Prostate gland (tissue), 2 donors: ENCODE measurements at regions not wholly inside any gene's neighbourhood (a gene's known extent, or its start where the extent isn't known, plus 50 kb on each side); places are given as distances from the start of the nearest gene placed in this dataset.

Experiments used
- DNase-seq: peaks from one replicate; pipeline ENCODE4 v3.0.0-alpha.2; 2019; ENCODE audit warnings: low spot score
- H3K27ac ChIP-seq, 2 donors: fragments of 200-600 bp; sonication (generic); 2 replicates each; pipeline ENCODE4 v1.5.1; 2017 to 2019
- H3K27me3 ChIP-seq: fragments of 200-600 bp; sonication (generic); replicated peaks from 2 replicates; pipeline ENCODE4 v1.5.1; 2019; ENCODE audit not compliant: insufficient read depth
- H3K36me3 ChIP-seq, 2 donors: fragments of 200-600 bp; sonication (generic); 1 replicate in 1 of 2; 2 replicates in 1 of 2; pipeline versions ENCODE4 v1.5.1 to v1.8.1; 2017 to 2019
- H3K4me1 ChIP-seq: fragments of 200-600 bp; sonication (generic); replicated peaks from 2 replicates; pipeline ENCODE4 v1.5.1; 2019
- H3K4me3 ChIP-seq, 2 donors: fragments of 200-600 bp; sonication (generic); 2 replicates each; pipeline ENCODE4 v1.5.1; 2017 to 2019
- H3K9me3 ChIP-seq: fragments of 200-600 bp; sonication (generic); 2 replicates; pipeline ENCODE4 v1.5.1; 2017
- POLR2A ChIP-seq: fragments of 450-650 bp; IDR thresholded peaks from one replicate; pipeline ENCODE4 v1.6.1; 2016; ENCODE audit warnings: antibody characterized with exemption, mild to moderate bottlenecking
- POLR2AphosphoS5 ChIP-seq: sonication (generic); formaldehyde crosslinking; IDR thresholded peaks from one replicate; pipeline ENCODE4 v1.6.1; 2017; ENCODE audit warnings: antibody characterized with exemption
- WGBS: methylation state at CpG from one replicate; pipeline ENCODE4 v1.1.5; 2018; 5-methylcytosine and 5-hydroxymethylcytosine counted together
- intact Hi-C: fragments of 100-400 bp; cut with DNase I; formaldehyde crosslinking; loops from one replicate; pipeline ENCODE4 v1.14.2; 2022
- TF ChIP-seq, protein P1 (sequence below), 4 experiments: fragments of 200-600 bp in 2 of 4; fragments of 450-650 bp in 2 of 4; sonication (generic) in 2 of 4; IDR thresholded peaks; 1 replicate in 3 of 4; 2 replicates in 1 of 4; pipeline ENCODE4 v1.5.1; 2016 to 2019; ENCODE audit warnings: antibody characterized with exemption in 4 of 4, mild to moderate bottlenecking in 2 of 4, moderate library complexity in 2 of 4

- H3K27ac ChIP-seq = no peak overlapping the region
- DNase-seq = no peak
- intact Hi-C loops = no loop called here
- no peaks in the 10 kb centered on the region for H3K4me1 ChIP-seq
- H3K27me3 ChIP-seq = no peaks in the 10 kb centered on the region
- H3K9me3 ChIP-seq = no peaks in the 10 kb centered on the region
- WGBS = 89% methylated on average over 5 of the region's 5 CpGs
- TF ChIP-seq, protein P1, sequence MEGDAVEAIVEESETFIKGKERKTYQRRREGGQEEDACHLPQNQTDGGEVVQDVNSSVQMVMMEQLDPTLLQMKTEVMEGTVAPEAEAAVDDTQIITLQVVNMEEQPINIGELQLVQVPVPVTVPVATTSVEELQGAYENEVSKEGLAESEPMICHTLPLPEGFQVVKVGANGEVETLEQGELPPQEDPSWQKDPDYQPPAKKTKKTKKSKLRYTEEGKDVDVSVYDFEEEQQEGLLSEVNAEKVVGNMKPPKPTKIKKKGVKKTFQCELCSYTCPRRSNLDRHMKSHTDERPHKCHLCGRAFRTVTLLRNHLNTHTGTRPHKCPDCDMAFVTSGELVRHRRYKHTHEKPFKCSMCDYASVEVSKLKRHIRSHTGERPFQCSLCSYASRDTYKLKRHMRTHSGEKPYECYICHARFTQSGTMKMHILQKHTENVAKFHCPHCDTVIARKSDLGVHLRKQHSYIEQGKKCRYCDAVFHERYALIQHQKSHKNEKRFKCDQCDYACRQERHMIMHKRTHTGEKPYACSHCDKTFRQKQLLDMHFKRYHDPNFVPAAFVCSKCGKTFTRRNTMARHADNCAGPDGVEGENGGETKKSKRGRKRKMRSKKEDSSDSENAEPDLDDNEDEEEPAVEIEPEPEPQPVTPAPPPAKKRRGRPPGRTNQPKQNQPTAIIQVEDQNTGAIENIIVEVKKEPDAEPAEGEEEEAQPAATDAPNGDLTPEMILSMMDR (IDR thresholded peaks at IDR 0.05) = no peak
- TF ChIP-seq POLR2AphosphoS5 = no peak
- no peak for TF ChIP-seq POLR2A
- no peak overlapping the region for H3K4me3 ChIP-seq
- H3K36me3 ChIP-seq = no peaks in the 10 kb centered on the region
Observed at GRCh38 chrX:8273451-8273895, 102.4 kb upstream of the VCX2 start.

DNA sequence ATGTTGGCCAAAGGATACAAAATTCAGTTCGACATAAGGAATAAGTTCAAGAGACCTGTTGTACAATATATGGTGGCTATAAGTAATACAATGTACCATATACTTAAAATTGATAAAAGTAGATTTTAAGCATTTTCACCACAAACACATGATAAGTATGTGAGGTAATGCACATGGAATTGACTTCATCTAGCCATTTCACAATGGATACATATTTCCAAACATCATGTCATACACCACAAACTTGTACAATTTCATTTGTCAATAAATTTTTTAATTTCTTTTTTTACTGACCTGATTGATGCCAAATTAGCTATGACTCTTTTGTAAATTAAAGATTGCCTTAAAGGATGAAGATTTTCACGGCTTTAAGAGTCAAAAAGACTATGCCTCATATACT, 103.1 kb upstream of the VCX2 start:
- Histone ChIP-seq H3K27ac (no peak overlapping the region), H3K9me3 (no peaks in the 10 kb centered on the region), H3K4me1 (no peaks in the 10 kb centered on the region), H3K4me3 (no peak overlapping the region), H3K36me3 (no peaks in the 10 kb centered on the region), H3K27me3 (no peaks in the 10 kb centered on the region)
- DNase-seq = no peak
- intact Hi-C loops = no loop called here
- WGBS = 94% methylated on average over 2 of the region's 2 CpGs
- no peak for TF ChIP-seq POLR2AphosphoS5
- TF ChIP-seq, protein P1 (IDR thresholded peaks at IDR 0.05) = no peak
- no peak for TF ChIP-seq POLR2A

GRCh38 chrX:8278557-8278956, 107.5 kb upstream of the VCX2 start:
- H3K4me3 ChIP-seq = no peak overlapping the region
- 65% methylated on average over 3 of the region's 3 CpGs for WGBS
- no peaks in the 10 kb centered on the region for H3K27me3 ChIP-seq
- H3K9me3 ChIP-seq = no peaks in the 10 kb centered on the region
- H3K36me3 ChIP-seq = no peaks in the 10 kb centered on the region
- DNase-seq = no peak
- H3K4me1 ChIP-seq = no peaks in the 10 kb centered on the region
- no peak for TF ChIP-seq POLR2A
- TF ChIP-seq, protein P1 (IDR thresholded peaks at IDR 0.05) = no peak
- TF ChIP-seq POLR2AphosphoS5 = no peak
- intact Hi-C loops = no loop called here
- no peak overlapping the region for H3K27ac ChIP-seq

DNA sequence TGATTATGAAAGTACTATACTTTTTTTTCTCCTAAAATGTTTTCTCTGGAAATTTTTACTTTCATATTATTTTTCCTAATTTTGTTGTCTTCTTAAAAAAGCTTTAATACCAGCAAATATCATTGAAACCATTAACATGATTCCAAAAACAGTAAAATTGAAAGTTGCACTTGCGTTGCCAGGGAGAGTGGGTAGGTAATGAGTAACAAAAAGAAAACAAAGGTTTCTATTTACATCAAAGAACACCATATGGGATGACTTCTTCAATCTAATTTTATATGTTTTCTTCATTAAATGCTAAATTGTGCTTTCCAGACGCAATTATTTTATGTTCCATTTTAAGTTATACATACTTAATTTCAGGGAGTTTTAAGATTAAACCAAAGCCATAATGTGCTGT, 108.3 kb upstream of the VCX2 start:
- Histone ChIP-seq H3K4me3 (no peak overlapping the region), H3K4me1 (no peaks in the 10 kb centered on the region), H3K36me3 (no peaks in the 10 kb centered on the region), H3K27me3 (no peaks in the 10 kb centered on the region), H3K9me3 (no peaks in the 10 kb centered on the region), H3K27ac (no peak overlapping the region)
- 50% methylated on average over 2 of the region's 2 CpGs for WGBS
- DNase-seq = no peak
- intact Hi-C loops = no loop called here
- TF ChIP-seq, protein P1 (IDR thresholded peaks at IDR 0.05) = no peak
- TF ChIP-seq POLR2A = no peak
- no peak for TF ChIP-seq POLR2AphosphoS5

- TF ChIP-seq, protein P1 (IDR thresholded peaks at IDR 0.05) = no peak
- TF ChIP-seq POLR2A (no peak), POLR2AphosphoS5 (no peak)
- intact Hi-C loops = no loop called here
- Histone ChIP-seq H3K9me3 (no peaks in the 10 kb centered on the region), H3K27me3 (no peaks in the 10 kb centered on the region), H3K4me3 (no peak overlapping the region), H3K4me1 (no peaks in the 10 kb centered on the region), H3K27ac (no peak overlapping the region), H3K36me3 (no peaks in the 10 kb centered on the region)
- WGBS = 49% methylated on average over 2 of the region's 2 CpGs
- DNase-seq = no peak
Observed at GRCh38 chrX:8284131-8284530, 113.1 kb upstream of the VCX2 start.
